VCaP (cell line): ENCODE measurements at regions not wholly inside any gene's neighbourhood (a gene's known extent, or its start where the extent isn't known, plus 50 kb on each side); places are given as distances from the start of the nearest gene placed in this dataset.

Experiments
- H3K27ac ChIP-seq: fragments of 450-650 bp; 2 replicates; pipeline ENCODE4 v1.5.1; 2017
- CTCF ChIP-seq: fragments of 450-650 bp; conservative IDR thresholded peaks from 2 replicates; pipeline ENCODE4 v1.5.1; 2017; ENCODE audit warnings: mild to moderate bottlenecking, moderate library complexity

- no peak overlapping the region for H3K27ac ChIP-seq
Observed at GRCh38 chr5:160500786-160501779, 79.4 kb downstream of the PTTG1 start.

GRCh38 chr5:160504906-160505305 is 83.3 kb downstream of the PTTG1 start:
- no peak overlapping the region for H3K27ac ChIP-seq
- no peak for TF ChIP-seq CTCF

More at GRCh38 chr5:160500786-160501779, 79.4 kb downstream of the PTTG1 start:
- TF ChIP-seq CTCF, result no peak

GRCh38 chr5:160506006-160507004 is 84.7 kb downstream of the PTTG1 start:
- no peak overlapping the region for H3K27ac ChIP-seq
- no peak for TF ChIP-seq CTCF

GRCh38 chr5:160507221-160507721 is 85.6 kb downstream of the PTTG1 start:
- no peak for TF ChIP-seq CTCF

GRCh38 chr5:160508780-160509361 is 87.2 kb downstream of the PTTG1 start:
- H3K27ac ChIP-seq, result no peak overlapping the region

More at GRCh38 chr5:160507221-160507721, 85.6 kb downstream of the PTTG1 start:
- no peak overlapping the region for H3K27ac ChIP-seq

More at GRCh38 chr5:160508780-160509361, 87.2 kb downstream of the PTTG1 start:
- peak; percentile 75 for TF ChIP-seq CTCF
